ENCODE measurements at regions not wholly inside any gene's neighbourhood (a gene's known extent, or its start where the extent isn't known, plus 50 kb on each side); places are given as distances from the start of the nearest gene placed in this dataset.

GRCh38 chr2:187698374-187699110, 144.3 kb upstream of the TFPI start:
- no peak overlapping the region for H3K4me3 ChIP-seq
- H3K27me3 ChIP-seq (ENCODE audit: low read depth), result no peaks in the 10 kb centered on the region
- no peaks in the 10 kb centered on the region; the same call in 1 of the 2 replicates for H3K9me3 ChIP-seq
- no peaks in the 10 kb centered on the region for H3K36me3 ChIP-seq (replicated peaks)
- no peaks in the 10 kb centered on the region for H3K4me1 ChIP-seq
- no peak for DNase-seq (ENCODE audit: low spot score in 2 of 2)
- in situ Hi-C loops (cut with MboI; ENCODE audit: low sequenced_read_pairs), result no loop called here

DNA sequence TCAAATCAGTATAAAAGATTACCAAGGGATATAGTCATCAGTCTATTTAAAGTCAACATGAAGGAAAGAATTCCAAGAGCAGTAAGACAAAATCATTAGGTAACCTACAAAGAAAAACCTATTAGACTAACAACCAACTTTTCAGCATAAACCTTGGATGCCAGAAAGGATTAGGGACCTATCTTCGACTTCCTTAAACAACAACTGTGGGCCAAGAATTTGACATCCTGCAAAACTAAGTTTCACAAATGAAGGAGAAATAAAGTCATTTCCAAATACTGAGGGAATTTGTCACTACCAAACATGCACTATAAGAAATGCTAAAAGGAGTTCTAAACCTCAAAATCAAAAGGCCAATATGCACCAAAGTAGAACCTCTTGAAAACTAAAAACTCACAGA, 147.9 kb upstream of the TFPI start:
- H3K36me3 ChIP-seq (replicated peaks), result no peaks in the 10 kb centered on the region
- in situ Hi-C loops (cut with MboI; ENCODE audit: low sequenced_read_pairs), result no loop called here
- no peak for DNase-seq (ENCODE audit: low spot score in 2 of 2)
- H3K9me3 ChIP-seq, result no peaks in the 10 kb centered on the region; the same call in 1 of the 2 replicates
- H3K27me3 ChIP-seq (ENCODE audit: low read depth), result no peaks in the 10 kb centered on the region
- H3K4me1 ChIP-seq, result no peaks in the 10 kb centered on the region
- H3K4me3 ChIP-seq, result no peak overlapping the region

GRCh38 chr2:187708272-187708671, 154.0 kb upstream of the TFPI start:
- Histone ChIP-seq H3K4me3 (no peak overlapping the region), H3K27me3 (ENCODE audit: low read depth) (no peaks in the 10 kb centered on the region), H3K36me3 (replicated peaks) (no peaks in the 10 kb centered on the region), H3K9me3 (no peaks in the 10 kb centered on the region), H3K4me1 (peaks cover 4% of the 10 kb centered on the region; the same call in 1 of the 2 replicates)
- no peak for DNase-seq (ENCODE audit: low spot score in 2 of 2)
- in situ Hi-C loops (cut with MboI; ENCODE audit: low sequenced_read_pairs), result no loop called here

DNA sequence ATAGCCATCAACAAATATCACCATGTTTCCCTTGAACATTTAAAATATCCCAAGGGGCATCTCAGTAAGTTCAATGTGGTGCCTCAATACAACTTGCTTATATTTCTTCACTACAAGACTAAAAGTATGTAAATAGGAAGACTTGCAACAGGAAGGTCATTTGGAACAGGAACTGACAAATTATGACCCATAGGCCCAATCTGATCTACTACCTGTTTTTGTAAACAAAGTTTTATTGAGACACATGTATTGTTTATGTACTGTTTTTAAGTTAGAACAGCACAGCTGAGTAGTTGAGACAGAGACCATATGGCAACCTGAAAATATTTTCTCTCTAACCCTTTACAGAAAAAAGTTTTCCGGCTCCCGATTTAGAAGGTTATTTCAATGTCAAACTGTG, 154.8 kb upstream of the TFPI start:
- peaks cover 7% of the 10 kb centered on the region; the same call in 1 of the 2 replicates for H3K4me1 ChIP-seq
- in situ Hi-C loops (cut with MboI; ENCODE audit: low sequenced_read_pairs), result no loop called here
- H3K9me3 ChIP-seq, result no peaks in the 10 kb centered on the region
- DNase-seq (ENCODE audit: low spot score in 2 of 2), result no peak
- no peaks in the 10 kb centered on the region for H3K27me3 ChIP-seq (ENCODE audit: low read depth)
- no peak overlapping the region for H3K4me3 ChIP-seq
- H3K36me3 ChIP-seq (replicated peaks), result no peaks in the 10 kb centered on the region

DNA sequence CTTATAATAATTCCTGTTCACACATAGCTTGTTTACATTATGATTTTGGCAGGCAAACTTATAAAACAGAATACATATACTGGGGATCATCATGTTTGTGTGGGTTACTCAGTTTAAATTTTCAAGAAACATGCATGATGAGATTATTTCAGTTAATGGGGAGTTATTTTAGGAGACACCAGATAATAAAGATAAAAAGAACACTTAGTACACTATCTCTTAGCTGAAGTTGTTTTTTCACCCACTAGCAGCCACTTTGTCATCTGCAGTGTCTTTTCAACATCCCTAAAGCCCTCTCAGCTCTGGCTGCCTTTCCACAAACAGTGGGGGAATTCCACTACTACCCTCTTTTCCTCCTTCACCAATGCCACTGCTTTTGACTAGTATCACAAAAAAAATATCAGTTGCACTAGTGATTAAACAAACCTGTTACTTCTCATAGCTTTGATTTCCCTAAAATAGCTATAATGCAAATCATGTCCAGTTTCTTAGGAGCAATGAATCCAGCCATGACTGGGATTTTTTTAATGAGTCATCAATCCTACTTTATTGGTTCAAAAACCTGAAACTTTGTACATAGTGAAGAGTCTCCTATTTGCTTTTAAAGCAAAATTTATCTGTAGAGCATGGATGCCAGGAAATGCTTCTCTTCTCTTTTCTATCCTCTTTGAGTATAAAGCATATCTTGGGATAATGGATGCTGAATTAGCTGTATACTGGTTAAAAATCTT, 156.7 kb upstream of the TFPI start:
- in situ Hi-C loops (cut with MboI; ENCODE audit: low sequenced_read_pairs), result no loop called here

DNA sequence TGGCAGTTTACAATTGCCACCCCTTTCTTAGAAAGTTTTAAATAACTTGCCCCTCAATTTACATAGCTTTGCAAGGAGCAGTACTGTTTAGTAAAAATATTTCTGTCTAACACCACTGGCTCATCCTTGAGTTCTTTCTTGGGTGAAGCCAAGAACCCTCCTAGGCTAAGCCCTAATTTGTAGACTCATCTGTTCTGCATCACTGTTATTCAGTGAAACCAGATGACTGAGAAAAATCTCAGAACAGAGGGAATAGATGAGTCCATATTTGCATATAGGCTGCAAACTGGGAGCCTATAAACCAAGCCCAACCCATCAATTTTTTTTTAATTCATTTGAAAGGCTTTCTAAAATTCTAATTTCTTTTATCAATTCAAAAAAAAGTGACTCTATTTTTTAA, 161.4 kb upstream of the TFPI start:
- DNase-seq (ENCODE audit: low spot score in 2 of 2), result no peak
- in situ Hi-C loops (cut with MboI; ENCODE audit: low sequenced_read_pairs), result no loop called here
- no peaks in the 10 kb centered on the region for H3K36me3 ChIP-seq (replicated peaks)

More for the DNA sequence above, 156.7 kb upstream of the TFPI start:
- Histone ChIP-seq H3K36me3 (replicated peaks) (no peaks in the 10 kb centered on the region), H3K9me3 (no peaks in the 10 kb centered on the region), H3K4me3 (no peak overlapping the region), H3K4me1 (peaks cover 7% of the 10 kb centered on the region; the same call in 1 of the 2 replicates), H3K27me3 (ENCODE audit: low read depth) (no peaks in the 10 kb centered on the region)
- DNase-seq (ENCODE audit: low spot score in 2 of 2), result no peak

GRCh38 chr2:187716301-187716700, 162.1 kb upstream of the TFPI start:
- no peaks in the 10 kb centered on the region for H3K27me3 ChIP-seq (ENCODE audit: low read depth)
- no peak overlapping the region for H3K4me3 ChIP-seq
- DNase-seq (ENCODE audit: low spot score in 2 of 2), result no peak
- H3K36me3 ChIP-seq (replicated peaks), result no peaks in the 10 kb centered on the region
- in situ Hi-C loops (cut with MboI; ENCODE audit: low sequenced_read_pairs), result no loop called here
- H3K9me3 ChIP-seq, result no peaks in the 10 kb centered on the region
- H3K4me1 ChIP-seq, result peaks cover 15% of the 10 kb centered on the region

More for the DNA sequence above, 161.4 kb upstream of the TFPI start:
- Histone ChIP-seq H3K27me3 (ENCODE audit: low read depth) (no peaks in the 10 kb centered on the region), H3K4me3 (no peak overlapping the region), H3K9me3 (no peaks in the 10 kb centered on the region), H3K4me1 (peaks cover 15% of the 10 kb centered on the region)

DNA sequence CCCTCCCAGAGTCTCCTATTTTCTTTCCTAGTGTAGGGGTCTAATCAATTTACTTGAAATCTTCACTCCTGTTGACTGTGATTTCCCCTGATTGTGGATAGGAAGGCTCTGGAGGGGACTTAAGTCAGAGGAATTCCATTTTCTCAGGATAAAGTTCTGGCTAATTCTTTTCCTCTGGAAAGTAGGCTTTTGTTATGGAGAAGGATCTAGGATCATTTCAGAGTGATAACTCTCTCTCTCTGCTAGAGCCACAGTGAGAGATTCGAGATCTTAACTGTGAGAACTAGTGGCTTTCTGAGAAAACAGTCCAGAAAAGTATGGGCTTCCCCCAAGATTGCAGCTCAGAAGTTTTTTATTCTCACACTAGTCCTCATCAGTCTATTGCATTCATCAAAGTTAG, 163.9 kb upstream of the TFPI start:
- Histone ChIP-seq H3K4me1 (peaks cover 12% of the 10 kb centered on the region), H3K36me3 (replicated peaks) (no peaks in the 10 kb centered on the region), H3K27me3 (ENCODE audit: low read depth) (no peaks in the 10 kb centered on the region), H3K4me3 (no peak overlapping the region), H3K9me3 (no peaks in the 10 kb centered on the region)
- peak in 1 of 2 experiments; percentile 50 for DNase-seq (ENCODE audit: low spot score in 2 of 2)
- in situ Hi-C loops (cut with MboI; ENCODE audit: low sequenced_read_pairs), result no loop called here

GRCh38 chr2:187719510-187719909, 165.3 kb upstream of the TFPI start:
- peak; percentile 32 to 42 for DNase-seq (ENCODE audit: low spot score in 2 of 2)
- Histone ChIP-seq H3K27me3 (ENCODE audit: low read depth) (no peaks in the 10 kb centered on the region), H3K9me3 (no peaks in the 10 kb centered on the region), H3K4me3 (no peak overlapping the region), H3K36me3 (replicated peaks) (no peaks in the 10 kb centered on the region), H3K4me1 (peaks cover 8% of the 10 kb centered on the region; the same call in 1 of the 2 replicates)
- in situ Hi-C loops (cut with MboI; ENCODE audit: low sequenced_read_pairs), result no loop called here

GRCh38 chr2:187748958-187749357, 194.7 kb upstream of the TFPI start:
- DNase-seq (ENCODE audit: low spot score in 2 of 2), result no peak
- H3K4me1 ChIP-seq, result no peaks in the 10 kb centered on the region
- H3K27me3 ChIP-seq (ENCODE audit: low read depth), result no peaks in the 10 kb centered on the region
- no peak overlapping the region for H3K4me3 ChIP-seq
- in situ Hi-C loops (cut with MboI; ENCODE audit: low sequenced_read_pairs), result no loop called here
- H3K36me3 ChIP-seq (replicated peaks), result no peaks in the 10 kb centered on the region
- H3K9me3 ChIP-seq, result no peaks in the 10 kb centered on the region

DNA sequence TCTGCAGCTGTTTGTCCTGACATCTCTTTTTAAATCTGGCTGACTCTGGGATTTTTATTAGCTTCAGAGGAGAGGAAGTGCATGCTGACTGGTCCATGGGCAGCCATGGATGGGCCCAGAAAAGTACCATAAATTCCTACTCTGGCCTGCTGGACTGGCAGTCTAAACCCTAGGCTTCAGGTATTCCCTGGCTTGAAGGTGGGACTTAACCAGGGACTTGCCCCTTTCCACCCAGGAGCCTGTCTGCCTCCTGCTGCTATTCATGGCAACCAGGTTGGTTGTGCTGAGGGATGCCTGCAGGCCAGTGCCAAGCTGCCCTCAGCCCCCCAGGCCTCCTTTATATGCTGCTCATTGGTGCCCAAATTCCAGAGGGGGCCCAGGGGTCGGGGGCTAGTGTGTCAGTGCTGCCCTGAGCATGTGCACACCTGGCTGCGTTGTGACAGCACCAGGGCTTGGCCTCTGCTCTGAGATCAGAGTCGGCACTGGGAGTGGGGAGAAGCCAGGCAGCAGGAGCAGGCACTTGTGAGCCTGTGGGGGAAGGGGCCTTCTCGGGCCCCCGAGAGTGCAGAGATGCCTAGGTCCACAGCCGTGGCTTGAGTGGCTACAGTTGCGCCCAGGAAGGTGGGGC, 195.7 kb upstream of the TFPI start:
- DNase-seq (ENCODE audit: low spot score in 2 of 2), result no peak
- Histone ChIP-seq H3K36me3 (replicated peaks) (no peaks in the 10 kb centered on the region), H3K4me1 (no peaks in the 10 kb centered on the region), H3K9me3 (no peaks in the 10 kb centered on the region), H3K27me3 (ENCODE audit: low read depth) (no peaks in the 10 kb centered on the region), H3K4me3 (no peak overlapping the region)
- in situ Hi-C loops (cut with MboI; ENCODE audit: low sequenced_read_pairs), result no loop called here

GRCh38 chr2:187768995-187769394, 214.8 kb upstream of the TFPI start:
- DNase-seq (ENCODE audit: low spot score in 2 of 2), result no peak
- in situ Hi-C loops (cut with MboI; ENCODE audit: low sequenced_read_pairs), result no loop called here

DNA sequence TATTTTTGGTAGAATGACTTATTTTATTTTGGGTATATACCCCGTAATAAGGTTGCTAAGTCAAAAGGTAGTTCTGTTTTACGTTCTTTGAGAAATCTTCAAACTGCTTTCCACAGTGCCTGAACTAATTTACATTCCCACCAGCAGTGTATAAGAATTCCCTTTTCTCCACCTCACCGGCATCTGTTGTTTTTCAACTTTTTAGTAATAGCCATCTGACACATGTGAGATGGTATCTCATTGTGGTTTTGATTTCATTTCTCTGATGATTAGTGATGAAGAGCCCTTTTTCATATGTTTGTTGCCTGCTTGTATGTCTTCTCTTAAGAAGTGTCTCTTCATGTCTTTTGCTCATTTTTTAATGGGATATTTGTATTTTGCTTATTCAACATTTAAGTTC, 215.2 kb upstream of the TFPI start:
- no peaks in the 10 kb centered on the region for H3K27me3 ChIP-seq (ENCODE audit: low read depth)
- in situ Hi-C loops (cut with MboI; ENCODE audit: low sequenced_read_pairs), result no loop called here
- H3K4me3 ChIP-seq, result no peak overlapping the region
- no peak for DNase-seq (ENCODE audit: low spot score in 2 of 2)
- no peaks in the 10 kb centered on the region for H3K36me3 ChIP-seq (replicated peaks)
- H3K4me1 ChIP-seq, result peaks cover 4% of the 10 kb centered on the region
- H3K9me3 ChIP-seq, result no peaks in the 10 kb centered on the region

More at GRCh38 chr2:187768995-187769394, 214.8 kb upstream of the TFPI start:
- Histone ChIP-seq H3K4me1 (no peaks in the 10 kb centered on the region), H3K27me3 (ENCODE audit: low read depth) (no peaks in the 10 kb centered on the region), H3K4me3 (no peak overlapping the region), H3K36me3 (replicated peaks) (no peaks in the 10 kb centered on the region), H3K9me3 (no peaks in the 10 kb centered on the region)

DNA sequence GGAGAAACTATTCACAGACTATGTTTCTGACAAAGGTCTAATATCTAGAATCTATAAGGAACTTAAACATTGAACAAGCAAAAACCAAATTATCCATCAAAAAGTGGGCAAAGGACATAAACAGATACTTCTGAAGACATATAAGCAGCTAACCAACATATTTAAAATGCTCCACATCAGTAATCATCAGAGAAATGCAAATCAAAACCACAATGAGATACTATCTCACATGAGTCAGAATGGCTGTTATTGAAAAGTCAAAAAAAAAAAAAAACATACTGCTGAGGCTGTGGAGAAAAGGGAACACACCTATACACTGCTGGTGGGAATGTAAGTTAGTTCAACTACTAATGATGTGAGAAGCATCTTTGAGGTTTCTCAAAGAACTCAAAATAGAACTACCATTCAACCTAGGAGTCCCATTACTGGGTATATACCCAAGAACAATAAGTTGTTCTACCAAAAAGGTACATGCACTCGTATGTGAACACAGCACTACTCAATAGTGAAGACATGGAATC, 220.4 kb upstream of the TFPI start:
- no peak overlapping the region for H3K4me3 ChIP-seq
- H3K36me3 ChIP-seq (replicated peaks), result no peaks in the 10 kb centered on the region
- peaks cover 38% of the 10 kb centered on the region for H3K4me1 ChIP-seq
- H3K27me3 ChIP-seq (ENCODE audit: low read depth), result no peaks in the 10 kb centered on the region
- H3K9me3 ChIP-seq, result no peaks in the 10 kb centered on the region
- no peak for DNase-seq (ENCODE audit: low spot score in 2 of 2)
- in situ Hi-C loops (cut with MboI; ENCODE audit: low sequenced_read_pairs), result no loop called here
